Activated CD8-positive, alpha-beta memory T cell treated with anti-CD3 and anti-CD28 coated beads, Interleukin-2, amount 10 ng/mL, durations not matched to agents 7 days and 5 days (primary cell): ENCODE measurements at regions not wholly inside any gene's neighbourhood (a gene's known extent, or its start where the extent isn't known, plus 50 kb on each side); places are given as distances from the start of the nearest gene placed in this dataset.

Experiments used
- ATAC-seq: fragments of 150-1000 bp; cut with Tn5 transposase; one replicate; pipeline ENCODE4 v1.10.0; 2021; ENCODE audit warnings: moderate library complexity
- CTCF ChIA-PET: fragments of 350-600 bp; sonication (Branson Sonifier 250); formaldehyde crosslinking; loops from one replicate; lab custom pipeline; 2021; ENCODE audit warnings: antibody characterized with exemption; lab: Charles Lee
- DNase-seq: peaks from one replicate; pipeline ENCODE4 v3.0.0-alpha.2; 2020
- H3K27ac Mint-ChIP-seq: one replicate; pipeline ENCODE4 v1.8.0; 2021; ENCODE audit warnings: mild to moderate bottlenecking, mixed read lengths
- H3K27me3 Mint-ChIP-seq: one replicate; pipeline ENCODE4 v1.8.0; 2021; ENCODE audit warnings: mixed read lengths
- H3K36me3 Mint-ChIP-seq: one replicate; pipeline ENCODE4 v1.8.0; 2021; ENCODE audit warnings: mild to moderate bottlenecking, mixed read lengths
- H3K4me1 Mint-ChIP-seq: one replicate; pipeline ENCODE4 v1.8.0; 2021; ENCODE audit warnings: mixed read lengths
- H3K4me3 Mint-ChIP-seq: one replicate; pipeline ENCODE4 v1.8.0; 2021; ENCODE audit warnings: mild to moderate bottlenecking, moderate library complexity, mixed read lengths
- H3K9me3 Mint-ChIP-seq: one replicate; pipeline ENCODE4 v1.8.0; 2022; ENCODE audit warnings: low read depth, mixed read lengths

DNA sequence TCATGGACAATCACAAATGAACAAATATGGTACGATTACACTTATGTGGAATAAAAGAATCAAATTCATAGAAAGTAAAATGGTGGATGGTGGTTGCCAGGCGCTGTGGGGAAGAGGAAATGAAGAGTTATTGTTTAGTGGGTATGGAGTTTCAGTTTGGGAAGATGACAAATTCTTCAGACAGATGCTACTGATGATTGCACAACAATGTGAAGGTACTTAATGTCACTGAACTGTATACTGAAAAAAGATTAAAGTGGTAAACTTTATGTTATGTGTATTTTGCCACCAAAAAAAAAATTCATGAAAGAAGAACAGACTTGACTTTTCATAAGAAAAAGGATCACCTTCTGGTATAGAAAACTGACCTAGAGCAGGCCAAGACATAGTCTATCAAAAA is 745.6 kb upstream of the CXADR start:
- Mint-ChIP-seq H3K4me3 (no peak overlapping the region), H3K27ac (no peak overlapping the region), H3K36me3 (no peaks in the 10 kb centered on the region), H3K4me1 (no peaks in the 10 kb centered on the region), H3K9me3 (peaks cover 5% of the 10 kb centered on the region), H3K27me3 (no peaks in the 10 kb centered on the region)
- CTCF ChIA-PET = no interaction called here
- ATAC-seq (no peak), DNase-seq (no peak)

DNA sequence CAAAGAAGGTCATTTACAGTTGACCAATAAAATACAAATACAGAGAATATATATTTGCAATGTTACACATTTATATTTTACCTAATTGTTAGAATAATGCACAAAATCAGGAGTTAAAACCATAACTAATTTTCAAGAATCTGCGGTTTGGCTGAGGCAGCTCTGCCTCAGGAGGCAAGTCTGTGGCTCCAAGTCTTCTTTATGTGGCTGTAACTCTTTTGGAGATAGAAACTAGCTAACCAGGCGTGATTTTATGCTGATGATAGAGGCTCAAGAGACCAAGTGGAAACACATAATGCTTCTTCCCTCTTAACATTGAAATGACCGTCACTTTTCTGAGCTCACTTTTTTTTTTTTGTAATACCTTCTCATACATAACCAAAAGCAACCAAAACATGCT is 744.7 kb upstream of the CXADR start:
- H3K36me3 Mint-ChIP-seq = no peaks in the 10 kb centered on the region
- no peak overlapping the region for H3K4me3 Mint-ChIP-seq
- H3K4me1 Mint-ChIP-seq = no peaks in the 10 kb centered on the region
- ATAC-seq (no peak), DNase-seq (no peak)
- no peaks in the 10 kb centered on the region for H3K27me3 Mint-ChIP-seq
- CTCF ChIA-PET = no interaction called here
- no peak overlapping the region for H3K27ac Mint-ChIP-seq
- peaks cover 10% of the 10 kb centered on the region for H3K9me3 Mint-ChIP-seq

DNA sequence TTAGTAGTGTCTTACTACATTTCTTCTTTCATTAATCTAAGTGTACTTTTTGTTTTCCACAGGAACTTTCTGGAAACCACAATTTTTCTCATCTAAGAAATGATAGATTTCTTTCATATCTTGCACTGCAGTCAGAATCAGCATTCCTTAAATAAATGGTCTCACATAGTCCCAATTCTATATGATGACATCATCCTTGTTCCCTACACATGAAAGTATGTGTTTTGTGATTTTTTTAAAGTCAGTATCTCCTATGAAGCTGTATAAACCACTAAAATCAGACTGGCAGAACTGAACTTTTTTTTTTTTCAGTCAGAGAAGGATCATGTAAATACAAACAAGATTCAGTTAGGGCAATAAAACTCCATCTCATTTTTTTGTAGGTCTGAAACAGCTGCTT is 742.6 kb upstream of the CXADR start:
- ATAC-seq (no peak), DNase-seq (no peak)
- Mint-ChIP-seq H3K4me1 (no peaks in the 10 kb centered on the region), H3K27me3 (no peaks in the 10 kb centered on the region), H3K9me3 (peaks cover 10% of the 10 kb centered on the region), H3K36me3 (no peaks in the 10 kb centered on the region), H3K27ac (no peak overlapping the region), H3K4me3 (no peak overlapping the region)
- CTCF ChIA-PET = no interaction called here

DNA sequence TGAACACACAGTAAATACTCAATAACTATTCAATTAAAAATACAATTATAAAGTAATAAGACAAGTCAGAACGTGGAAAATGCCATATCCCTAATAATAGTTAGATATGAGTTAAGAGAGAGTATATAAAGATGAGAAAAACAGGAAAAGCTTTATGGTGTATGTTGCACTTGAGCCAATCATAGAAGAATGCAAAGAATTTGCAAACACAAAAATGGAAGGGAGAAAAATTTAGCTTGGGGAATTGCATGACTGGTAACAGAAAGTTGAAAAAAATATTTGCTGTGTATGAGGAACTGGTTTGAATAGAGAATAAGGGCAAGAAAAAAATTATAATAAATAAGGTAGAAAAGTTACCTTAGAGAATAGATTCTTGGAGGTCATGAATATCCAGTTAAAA is 739.6 kb upstream of the CXADR start:
- Mint-ChIP-seq H3K4me3 (no peak overlapping the region), H3K36me3 (no peaks in the 10 kb centered on the region), H3K27me3 (no peaks in the 10 kb centered on the region), H3K27ac (no peak overlapping the region), H3K9me3 (peaks cover 7% of the 10 kb centered on the region), H3K4me1 (no peaks in the 10 kb centered on the region)
- CTCF ChIA-PET = no interaction called here
- DNase-seq (no peak), ATAC-seq (no peak)

DNA sequence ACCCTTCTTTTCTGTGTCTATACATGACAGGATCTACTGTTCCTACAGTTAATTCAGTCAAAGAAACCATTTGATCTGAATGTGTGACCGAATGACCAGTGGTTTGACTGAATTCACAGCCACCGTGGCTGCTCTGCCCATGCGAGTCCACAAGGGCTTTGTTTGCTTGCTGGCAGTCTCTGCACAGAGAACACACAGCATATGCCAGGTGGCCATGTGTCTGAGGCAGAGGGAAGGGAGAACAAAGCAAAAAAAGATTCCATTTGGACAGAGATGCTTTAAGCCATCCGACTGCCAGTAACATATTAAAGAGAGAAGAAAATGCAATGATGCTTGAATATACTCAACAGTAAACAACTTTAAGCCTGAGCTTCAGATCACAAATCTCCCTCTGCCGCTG is 737.8 kb upstream of the CXADR start:
- no peaks in the 10 kb centered on the region for H3K27me3 Mint-ChIP-seq
- H3K27ac Mint-ChIP-seq = no peak overlapping the region
- ATAC-seq (no peak), DNase-seq (no peak)
- H3K4me1 Mint-ChIP-seq = no peaks in the 10 kb centered on the region
- no peaks in the 10 kb centered on the region for H3K36me3 Mint-ChIP-seq
- H3K4me3 Mint-ChIP-seq = no peak overlapping the region
- CTCF ChIA-PET = no interaction called here
- peaks cover 10% of the 10 kb centered on the region for H3K9me3 Mint-ChIP-seq

DNA sequence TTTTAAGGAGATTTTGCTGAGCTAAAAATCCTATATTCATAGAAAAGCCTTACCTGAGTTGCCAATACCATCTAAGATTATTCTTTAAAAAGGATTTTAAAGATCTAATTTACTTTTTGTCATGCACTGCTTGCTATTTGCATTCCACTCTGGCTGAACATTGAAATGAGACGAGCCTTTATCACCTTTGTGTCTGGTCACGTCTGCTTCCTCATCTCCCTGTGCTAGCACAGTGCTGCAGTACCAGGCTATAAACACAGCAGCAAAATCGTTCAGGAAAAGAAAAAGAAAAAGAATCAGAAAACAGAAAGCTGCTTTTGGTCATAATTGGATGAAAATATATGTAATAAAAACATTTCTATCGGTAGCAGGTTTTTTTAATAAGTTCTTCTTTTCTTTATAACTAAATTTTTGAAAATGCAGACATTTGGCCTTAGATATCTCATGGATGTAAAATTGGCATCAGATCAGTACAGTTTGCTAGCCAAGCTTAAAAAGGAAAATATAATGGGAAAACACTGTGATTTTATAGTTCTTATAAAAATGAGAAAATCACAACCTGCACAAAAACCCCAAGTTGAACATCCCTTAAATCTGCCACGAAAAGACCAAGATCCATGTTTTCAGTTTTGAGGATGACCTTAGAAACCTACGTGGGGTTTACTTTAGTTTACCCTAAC is 735.7 kb upstream of the CXADR start:
- ATAC-seq (no peak), DNase-seq (no peak)
- Mint-ChIP-seq H3K27ac (no peak overlapping the region), H3K36me3 (no peaks in the 10 kb centered on the region), H3K9me3 (peaks cover 13% of the 10 kb centered on the region), H3K27me3 (no peaks in the 10 kb centered on the region), H3K4me3 (no peak overlapping the region), H3K4me1 (no peaks in the 10 kb centered on the region)
- CTCF ChIA-PET = no interaction called here

DNA sequence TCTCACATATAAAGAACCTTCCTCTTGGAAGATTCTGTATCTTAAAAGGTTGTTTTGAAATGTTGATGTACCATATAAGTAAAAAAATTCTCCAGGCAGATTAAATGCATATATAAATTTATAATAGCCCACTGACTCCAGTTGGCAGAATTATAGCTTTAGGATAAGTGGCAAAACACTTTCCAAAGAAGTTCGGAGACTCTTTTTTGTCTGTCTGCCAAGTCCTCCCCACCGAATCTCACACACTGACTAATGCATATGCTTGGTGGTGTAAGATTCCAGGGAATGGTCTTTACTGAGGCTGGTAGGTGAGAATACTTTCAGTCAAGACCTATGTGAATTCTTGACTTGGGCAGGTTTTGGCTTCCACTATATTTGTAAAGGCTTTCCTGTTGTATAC is 724.3 kb upstream of the CXADR start:
- Mint-ChIP-seq H3K4me1 (no peaks in the 10 kb centered on the region), H3K27me3 (no peaks in the 10 kb centered on the region), H3K36me3 (no peaks in the 10 kb centered on the region), H3K27ac (no peak overlapping the region), H3K4me3 (no peak overlapping the region), H3K9me3 (peaks cover 12% of the 10 kb centered on the region)
- DNase-seq (no peak), ATAC-seq (no peak)
- CTCF ChIA-PET = no interaction called here

DNA sequence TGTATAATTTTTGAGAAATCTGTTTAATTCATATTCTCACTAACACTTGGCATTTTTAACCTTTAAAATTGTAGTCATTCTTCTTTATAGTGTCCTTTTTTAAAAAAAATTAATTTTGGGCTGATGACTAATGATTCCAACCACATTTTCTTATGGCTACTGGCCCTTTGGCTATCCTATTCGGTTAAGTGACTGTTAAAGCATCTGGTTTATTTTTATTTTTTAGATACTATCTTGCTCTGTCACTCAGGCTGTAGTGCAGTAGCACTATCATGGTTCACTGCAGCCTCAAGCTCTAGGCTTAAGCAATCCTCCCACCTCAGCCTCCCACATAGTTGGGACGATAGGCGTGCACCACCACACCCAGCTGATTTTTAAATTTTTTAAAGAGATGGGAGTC is 723.2 kb upstream of the CXADR start:
- Mint-ChIP-seq H3K27me3 (no peaks in the 10 kb centered on the region), H3K27ac (no peak overlapping the region)

DNA sequence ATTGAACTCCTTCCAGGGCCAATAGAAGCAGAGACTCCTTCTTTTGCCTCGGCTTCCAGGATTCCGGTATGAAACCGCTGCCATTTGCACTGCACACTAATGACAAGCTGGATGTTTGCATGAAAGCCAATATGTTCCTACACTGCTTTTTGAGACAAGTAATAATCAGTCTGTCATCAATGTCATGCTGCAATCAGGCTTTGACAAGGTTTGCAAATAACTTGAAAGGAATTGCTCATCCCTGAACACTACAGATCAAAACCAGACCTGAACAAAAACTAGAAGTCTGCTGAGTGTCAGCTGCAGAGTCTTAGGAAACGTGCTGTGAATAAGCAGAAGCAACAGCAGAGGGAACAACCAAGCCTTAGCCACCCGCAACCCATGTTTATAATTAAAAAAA is 720.7 kb upstream of the CXADR start:
- no peak for ATAC-seq
- DNase-seq = no peak
- H3K4me3 Mint-ChIP-seq = no peak overlapping the region
- H3K4me1 Mint-ChIP-seq = no peaks in the 10 kb centered on the region
- H3K9me3 Mint-ChIP-seq = peaks cover 8% of the 10 kb centered on the region
- CTCF ChIA-PET = no interaction called here
- H3K27me3 Mint-ChIP-seq = no peaks in the 10 kb centered on the region
- no peak overlapping the region for H3K27ac Mint-ChIP-seq
- no peaks in the 10 kb centered on the region for H3K36me3 Mint-ChIP-seq

More for the DNA sequence above, 723.2 kb upstream of the CXADR start:
- Mint-ChIP-seq H3K36me3 (no peaks in the 10 kb centered on the region), H3K4me1 (no peaks in the 10 kb centered on the region), H3K4me3 (no peak overlapping the region), H3K9me3 (peaks cover 14% of the 10 kb centered on the region)
- CTCF ChIA-PET = no interaction called here
- ATAC-seq = no peak
- no peak for DNase-seq

DNA sequence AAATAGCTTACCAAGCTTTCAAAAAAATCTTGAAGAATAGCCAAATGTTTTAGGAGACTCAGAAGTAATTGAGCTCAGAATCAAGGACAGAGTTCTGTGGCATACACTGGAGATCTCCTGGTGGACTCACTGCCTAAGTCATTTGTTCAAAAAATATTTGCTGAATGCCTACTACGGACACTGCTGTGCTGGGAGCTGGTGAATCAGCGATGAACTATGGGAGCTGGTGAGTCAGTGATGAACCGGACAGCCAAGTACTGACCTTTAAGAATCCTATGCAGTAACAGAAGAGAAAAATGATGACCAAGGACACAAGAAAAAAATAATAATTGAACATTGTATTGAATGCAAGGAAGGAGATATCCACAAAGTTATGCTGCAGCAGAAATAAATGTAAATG is 717.9 kb upstream of the CXADR start:
- Mint-ChIP-seq H3K27me3 (no peaks in the 10 kb centered on the region), H3K36me3 (no peaks in the 10 kb centered on the region), H3K27ac (no peak overlapping the region), H3K4me1 (no peaks in the 10 kb centered on the region), H3K4me3 (no peak overlapping the region), H3K9me3 (peaks cover 16% of the 10 kb centered on the region)
- CTCF ChIA-PET = no interaction called here
- no peak for DNase-seq
- ATAC-seq = no peak

DNA sequence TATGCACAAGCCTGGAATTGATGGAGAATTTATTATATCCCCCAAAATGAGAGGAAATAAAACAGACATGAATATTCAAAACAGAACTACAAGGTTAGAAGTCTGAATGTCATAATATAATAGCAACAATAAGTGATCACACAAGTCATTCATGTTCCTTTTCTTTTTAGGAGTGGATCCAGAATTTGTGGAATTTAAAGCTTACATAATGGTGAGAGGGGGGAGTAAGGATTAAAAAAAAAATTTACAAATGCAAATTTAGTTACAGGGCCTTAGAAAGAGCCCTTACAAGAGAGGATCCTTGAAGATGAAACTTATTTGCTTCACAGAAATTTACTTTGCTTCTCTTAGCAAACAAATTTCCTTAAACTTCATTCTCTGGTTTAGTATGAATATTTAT is 716.1 kb upstream of the CXADR start:
- CTCF ChIA-PET = no interaction called here
- DNase-seq = no peak
- Mint-ChIP-seq H3K4me3 (no peak overlapping the region), H3K27me3 (no peaks in the 10 kb centered on the region), H3K4me1 (no peaks in the 10 kb centered on the region), H3K9me3 (peaks cover 16% of the 10 kb centered on the region), H3K36me3 (no peaks in the 10 kb centered on the region), H3K27ac (no peak overlapping the region)
- no peak for ATAC-seq

DNA sequence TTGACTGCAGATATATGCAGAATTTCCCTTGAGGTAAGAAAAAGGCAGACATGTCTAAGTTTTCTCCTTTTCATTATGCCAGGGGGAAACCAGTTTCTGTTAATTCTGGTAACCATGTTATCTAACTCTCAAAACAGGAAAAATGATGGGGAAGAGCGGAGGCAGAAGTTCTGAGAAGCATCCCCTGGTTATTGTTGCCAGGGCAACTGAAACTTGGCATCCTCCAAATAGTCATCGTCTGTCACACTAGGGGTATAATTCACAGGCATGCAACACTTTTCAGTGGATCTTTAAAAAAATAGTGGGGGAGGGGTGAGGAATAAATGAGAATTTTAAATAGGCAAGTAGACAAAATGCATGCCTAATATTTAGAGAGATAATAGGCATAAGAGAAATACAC is 715.3 kb upstream of the CXADR start:
- H3K36me3 Mint-ChIP-seq = no peaks in the 10 kb centered on the region
- CTCF ChIA-PET = no interaction called here
- H3K4me1 Mint-ChIP-seq = no peaks in the 10 kb centered on the region
- no peak overlapping the region for H3K27ac Mint-ChIP-seq
- peaks cover 16% of the 10 kb centered on the region for H3K9me3 Mint-ChIP-seq
- no peak for ATAC-seq
- no peaks in the 10 kb centered on the region for H3K27me3 Mint-ChIP-seq
- no peak overlapping the region for H3K4me3 Mint-ChIP-seq
- no peak for DNase-seq

DNA sequence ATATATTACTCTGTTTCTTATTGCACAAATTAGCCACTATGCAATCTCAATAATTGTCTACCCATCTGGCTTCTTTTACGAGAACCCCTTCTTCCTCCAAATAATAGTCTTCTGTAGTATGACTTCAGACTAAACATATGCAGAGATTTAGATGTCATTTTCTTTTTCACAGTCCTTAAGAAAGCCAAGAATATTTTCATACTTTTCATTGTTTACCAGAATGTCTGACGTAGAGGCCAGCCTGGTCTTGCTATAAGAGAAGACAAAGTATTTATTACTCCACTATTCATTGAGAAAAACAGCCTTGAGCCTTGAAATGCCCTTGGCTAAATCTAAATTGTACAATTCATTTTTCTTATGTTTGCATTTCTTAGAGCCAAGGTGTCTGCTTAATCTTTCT is 714.9 kb upstream of the CXADR start:
- ATAC-seq = no peak
- Mint-ChIP-seq H3K4me1 (no peaks in the 10 kb centered on the region), H3K36me3 (no peaks in the 10 kb centered on the region), H3K9me3 (peaks cover 16% of the 10 kb centered on the region), H3K27ac (no peak overlapping the region), H3K4me3 (no peak overlapping the region), H3K27me3 (no peaks in the 10 kb centered on the region)
- DNase-seq = no peak
- CTCF ChIA-PET = no interaction called here

DNA sequence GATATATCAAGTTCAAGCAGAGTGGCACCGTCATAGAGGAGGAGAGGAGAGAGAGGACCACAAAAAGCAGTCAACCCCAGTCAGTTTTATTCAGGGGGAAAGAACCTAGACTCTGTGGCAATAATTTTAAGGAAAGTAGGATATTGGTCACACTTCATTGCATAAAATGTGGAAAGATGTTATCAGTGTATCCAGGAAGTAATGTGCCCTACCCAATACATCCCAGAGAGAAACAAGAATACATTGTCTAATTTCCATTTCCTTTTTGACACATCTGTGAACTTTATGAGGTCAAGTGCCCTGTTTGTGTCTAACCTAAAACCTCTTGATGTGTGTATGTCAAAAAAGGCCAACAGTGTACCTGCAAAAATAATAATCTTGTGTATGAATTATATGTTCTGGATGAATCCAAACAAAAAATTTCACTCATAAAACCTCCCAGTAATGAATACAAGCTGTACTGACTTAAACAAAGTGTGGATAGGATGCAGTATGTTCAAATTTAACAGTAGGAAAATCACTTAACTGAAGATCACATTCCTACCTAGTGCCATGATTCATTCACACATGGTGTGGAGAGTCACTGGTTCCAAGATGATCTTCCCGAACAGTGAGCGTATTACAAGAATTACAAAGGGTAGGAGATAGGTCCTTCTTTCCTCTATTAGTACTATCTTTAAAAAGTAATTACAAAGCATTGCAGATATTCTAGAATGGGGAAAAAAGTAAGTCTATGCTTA is 712.1 kb upstream of the CXADR start:
- no peaks in the 10 kb centered on the region for H3K4me1 Mint-ChIP-seq
- ATAC-seq (no peak), DNase-seq (no peak)
- H3K4me3 Mint-ChIP-seq = no peak overlapping the region
- H3K27me3 Mint-ChIP-seq = no peaks in the 10 kb centered on the region
- peaks cover 11% of the 10 kb centered on the region for H3K9me3 Mint-ChIP-seq
- H3K36me3 Mint-ChIP-seq = no peaks in the 10 kb centered on the region
- CTCF ChIA-PET = no interaction called here
- H3K27ac Mint-ChIP-seq = no peak overlapping the region
